H1 (cell line): ENCODE measurements at regions not wholly inside any gene's neighbourhood (a gene's known extent, or its start where the extent isn't known, plus 50 kb on each side); places are given as distances from the start of the nearest gene placed in this dataset.

Experiments used
- BRCA1 ChIP-seq: IDR thresholded peaks from 2 replicates; pipeline ENCODE4 v1.6.1; 2012; ENCODE audit warnings: low read depth, low read length, improper control_type of control experiment
- SRF ChIP-seq: IDR thresholded peaks from 2 replicates; pipeline ENCODE4 v1.6.1; 2011; ENCODE audit warnings: mild to moderate bottlenecking, low read depth, low read length, moderate library complexity

DNA sequence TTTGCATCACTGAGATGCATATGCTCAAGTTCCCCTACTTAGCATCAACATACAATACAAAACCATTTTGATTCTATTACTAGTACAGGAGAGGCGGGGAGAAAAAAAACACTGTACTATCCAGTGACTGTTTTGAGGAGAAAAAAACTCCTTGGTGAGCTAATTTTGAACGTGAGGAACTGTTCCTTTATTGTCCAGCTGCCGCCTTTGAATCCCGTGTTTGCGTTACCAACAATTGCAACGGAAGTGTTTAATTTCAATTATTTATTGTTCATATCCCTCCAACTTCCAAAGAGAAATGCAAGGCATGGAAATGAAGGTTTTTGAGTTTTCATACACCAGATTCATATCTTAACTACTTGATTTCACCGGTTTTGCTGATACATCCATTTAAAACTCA lies 66.4 kb upstream of the ARHGAP21 start (continued):
- TF ChIP-seq BRCA1 (no peak), SRF (no peak)
